ENCODE measurements at regions not wholly inside any gene's neighbourhood (a gene's known extent, or its start where the extent isn't known, plus 50 kb on each side); places are given as distances from the start of the nearest gene placed in this dataset.

DNA sequence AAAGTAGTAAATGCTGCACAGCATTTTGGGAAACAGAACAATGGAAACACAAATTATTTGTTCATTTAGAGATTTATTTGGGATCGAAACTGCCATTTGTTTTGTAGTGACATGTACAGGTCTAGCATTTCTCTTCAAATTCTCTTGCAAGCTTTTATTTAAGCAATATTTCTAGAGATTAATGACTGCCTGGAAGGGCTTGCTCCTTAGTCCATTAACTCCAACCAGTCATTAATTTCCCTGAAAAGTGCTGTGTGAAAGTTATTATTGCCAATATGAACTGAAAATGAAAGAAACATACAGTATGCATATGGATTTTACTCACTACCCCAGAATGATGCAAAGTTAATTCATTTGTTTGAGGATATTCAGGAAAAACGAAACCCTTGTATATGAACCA is 1349.6 kb upstream of the FLRT2 start:
- DNase-seq: no peak

GRCh38 chr14:84181072-84181471 is 1348.9 kb upstream of the FLRT2 start:
- DNase-seq: no peak

DNA sequence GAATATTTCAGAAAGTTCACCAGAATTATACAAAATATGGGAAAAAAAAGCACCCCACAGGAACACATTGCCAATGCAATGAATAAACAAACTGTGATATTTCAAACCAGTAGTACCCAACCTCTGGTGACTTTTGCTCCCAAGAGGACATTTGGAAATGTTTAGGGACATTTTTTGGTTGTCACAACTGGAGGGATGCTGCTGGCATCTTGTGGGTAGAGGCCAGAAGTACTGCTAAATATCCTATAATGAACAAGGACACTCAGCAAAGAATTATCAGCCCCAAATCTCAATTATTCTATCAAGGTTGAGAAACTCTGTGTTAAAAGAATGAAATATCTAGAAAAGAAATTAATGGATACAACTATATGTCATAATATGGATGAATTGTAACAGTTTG is 1334.4 kb upstream of the FLRT2 start:
- DNase-seq: no peak

GRCh38 chr14:84197704-84198103 is 1332.2 kb upstream of the FLRT2 start:
- DNase-seq: no peak

GRCh38 chr14:84202486-84202885 is 1327.5 kb upstream of the FLRT2 start:
- no peak for DNase-seq

DNA sequence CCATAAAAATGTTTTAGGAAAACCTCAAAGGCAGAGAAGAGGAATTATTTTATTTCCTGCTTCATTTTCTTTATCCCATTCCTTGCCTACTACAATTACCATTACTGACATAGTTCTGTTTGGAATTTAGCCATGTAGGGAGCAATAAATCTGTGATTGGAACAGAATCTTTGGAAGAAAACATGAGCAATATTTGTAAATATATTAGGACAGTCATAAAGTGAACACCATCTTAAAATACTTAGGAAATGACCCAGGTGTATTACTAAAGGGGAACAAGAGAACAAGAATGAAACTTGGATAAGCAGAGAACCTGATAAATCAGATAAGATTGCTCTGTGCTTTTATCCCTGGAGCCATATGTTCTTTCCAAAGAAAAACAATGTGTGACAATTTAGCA is 1326.0 kb upstream of the FLRT2 start:
- DNase-seq: no peak

GRCh38 chr14:84208451-84208850 is 1321.5 kb upstream of the FLRT2 start:
- DNase-seq: no peak

DNA sequence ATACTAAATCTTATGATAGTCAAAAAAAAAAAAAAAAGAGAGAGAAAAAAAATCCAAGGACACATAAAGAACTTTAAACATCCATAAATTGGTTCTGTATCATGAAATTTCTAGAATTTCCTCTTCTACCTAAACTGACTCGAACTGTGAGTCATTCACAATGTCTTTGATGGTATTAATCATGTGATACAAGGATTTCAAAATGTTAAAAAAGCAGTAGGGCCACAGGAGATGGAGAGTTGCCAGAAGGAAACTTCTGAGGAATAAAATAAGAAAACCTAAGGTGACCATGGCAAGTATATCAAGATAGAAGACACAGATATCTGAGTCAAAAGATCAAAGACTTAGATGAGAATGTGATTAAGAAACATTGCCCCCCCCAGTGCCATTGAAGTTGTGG is 1320.9 kb upstream of the FLRT2 start:
- no peak for DNase-seq

DNA sequence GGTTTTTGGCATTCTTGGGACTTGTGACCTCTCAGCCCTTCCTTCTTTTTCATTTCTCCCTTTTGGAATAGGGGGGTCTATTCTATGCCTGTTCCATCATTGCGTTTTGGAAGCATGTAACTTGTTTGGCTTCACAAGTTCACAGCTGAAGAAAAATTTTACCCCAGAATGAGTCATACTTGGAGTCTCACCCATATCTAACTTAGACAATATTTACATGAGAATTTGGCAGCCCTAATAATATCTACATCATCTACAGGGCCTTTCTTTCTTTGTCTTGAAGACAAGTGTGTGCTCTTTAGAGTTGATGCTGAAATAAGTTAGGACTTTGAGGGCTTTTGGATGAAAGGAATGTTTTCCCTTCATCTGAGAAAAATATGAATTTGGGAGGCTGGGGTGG is 1312.9 kb upstream of the FLRT2 start:
- no peak for DNase-seq

DNA sequence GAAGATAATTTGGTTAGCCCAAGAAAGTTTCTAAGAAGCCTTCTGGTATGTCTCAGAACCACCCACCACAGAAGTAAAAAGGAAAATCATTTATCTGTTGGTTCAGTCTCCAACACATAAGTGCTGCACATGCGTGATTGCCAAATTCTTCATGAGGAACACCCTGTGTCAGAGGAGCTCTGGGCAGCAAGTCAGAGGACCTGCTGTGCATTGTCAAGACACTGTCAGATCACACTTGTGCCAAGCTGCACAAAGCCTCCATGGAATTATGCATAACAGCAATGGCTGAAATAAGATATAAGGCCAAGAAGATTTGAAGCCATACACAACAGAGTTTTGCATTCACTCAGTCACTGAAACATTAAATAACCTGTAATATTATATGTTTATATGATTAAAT is 1304.7 kb upstream of the FLRT2 start:
- DNase-seq: no peak

- no peak for DNase-seq
These were observed 1301.2 kb upstream of the FLRT2 start for GRCh38 chr14:84228702-84229101.

GRCh38 chr14:84234281-84234680 is 1295.7 kb upstream of the FLRT2 start:
- no peak for DNase-seq

GRCh38 chr14:84236290-84236689 is 1293.7 kb upstream of the FLRT2 start:
- no peak for DNase-seq

DNA sequence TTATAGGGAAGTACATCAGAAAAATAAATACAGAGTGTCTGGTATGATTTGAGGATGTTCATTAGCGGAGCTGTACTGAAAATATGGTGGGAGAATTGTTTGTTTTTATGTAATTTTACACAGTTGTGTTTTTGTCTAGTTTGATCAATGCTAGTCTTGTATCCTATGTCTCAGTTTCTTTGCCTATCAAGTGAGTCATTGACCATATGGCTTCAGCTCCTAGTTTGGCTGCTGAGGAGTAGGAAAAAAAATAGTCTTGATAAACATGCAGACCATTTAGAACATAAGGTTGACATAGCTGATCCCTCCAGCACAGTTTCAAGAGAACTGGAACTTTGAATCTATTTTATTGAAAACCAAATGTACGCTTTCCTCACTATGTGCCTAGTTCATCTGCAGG is 1292.1 kb upstream of the FLRT2 start:
- DNase-seq: no peak

DNA sequence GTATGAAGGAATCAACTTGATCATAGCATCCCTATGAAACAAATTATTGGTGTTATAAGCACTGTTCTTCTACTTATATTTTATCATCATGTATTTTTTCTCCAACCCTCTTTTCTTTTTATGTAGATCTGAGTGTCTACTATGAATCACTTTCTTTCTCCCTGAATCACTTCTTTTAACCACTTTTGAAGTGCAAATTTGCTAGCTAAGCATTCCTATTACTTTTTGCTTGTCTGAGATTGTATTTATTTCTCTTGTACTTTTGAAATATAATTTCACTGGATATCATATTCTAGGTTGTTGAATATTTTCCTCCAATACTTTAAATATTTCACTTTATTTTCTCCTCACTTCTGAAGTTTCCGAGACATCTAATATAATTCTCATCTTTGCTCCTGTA is 1282.3 kb upstream of the FLRT2 start:
- no peak for DNase-seq

GRCh38 chr14:84250893-84251292 is 1279.1 kb upstream of the FLRT2 start:
- DNase-seq: no peak

DNA sequence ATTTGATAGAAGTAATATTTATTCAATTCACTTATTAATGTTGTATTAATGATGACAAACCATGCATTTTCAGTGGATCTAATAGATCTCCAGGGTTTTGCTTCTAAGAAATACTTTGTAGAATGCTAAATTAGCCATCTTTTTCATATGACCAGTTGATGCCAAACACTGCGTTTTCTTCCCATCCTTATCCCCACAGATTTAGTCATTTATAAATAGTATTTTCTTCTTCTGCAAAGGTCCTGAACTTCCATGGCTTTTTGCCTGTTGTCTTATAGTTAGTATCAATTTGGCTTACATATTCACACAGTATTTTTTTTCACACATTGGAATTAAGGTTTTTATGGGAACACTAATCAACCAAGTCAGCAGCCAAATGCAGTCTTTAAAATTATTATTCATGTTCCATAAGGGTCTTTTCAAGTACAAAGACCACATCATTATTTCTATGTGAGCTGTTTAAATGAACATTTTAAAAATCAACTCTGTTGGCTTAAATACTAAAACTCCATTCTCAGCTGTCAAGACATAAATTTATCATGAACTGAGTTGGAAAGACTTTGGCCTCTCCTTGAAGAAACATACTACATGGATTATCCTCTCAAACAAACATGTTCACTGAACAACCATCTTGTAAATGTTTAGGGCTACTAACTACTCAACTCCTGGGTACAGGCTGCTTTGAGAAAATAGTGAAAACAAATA is 1278.4 kb upstream of the FLRT2 start:
- DNase-seq: no peak

DNA sequence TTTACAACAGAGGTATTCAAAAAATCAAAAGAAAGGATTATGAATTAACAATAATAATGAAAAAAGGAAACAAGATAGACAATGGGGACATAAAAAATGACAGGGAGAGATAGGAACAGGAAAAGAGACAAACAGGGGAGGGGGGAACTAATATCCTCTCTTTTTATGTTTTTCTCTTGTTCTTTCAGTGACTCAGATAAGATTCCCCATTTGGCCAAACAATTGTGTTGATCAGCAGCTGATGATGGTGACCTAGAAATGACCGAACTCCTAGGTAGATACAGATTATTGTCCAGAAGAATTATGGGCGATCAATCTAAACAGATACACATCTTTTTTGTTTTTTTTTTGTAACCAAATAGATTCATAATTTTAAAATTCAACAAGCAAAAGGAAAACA is 1277.2 kb upstream of the FLRT2 start:
- no peak for DNase-seq

- DNase-seq: no peak
These were observed 1276.6 kb upstream of the FLRT2 start for GRCh38 chr14:84253326-84253725.

DNA sequence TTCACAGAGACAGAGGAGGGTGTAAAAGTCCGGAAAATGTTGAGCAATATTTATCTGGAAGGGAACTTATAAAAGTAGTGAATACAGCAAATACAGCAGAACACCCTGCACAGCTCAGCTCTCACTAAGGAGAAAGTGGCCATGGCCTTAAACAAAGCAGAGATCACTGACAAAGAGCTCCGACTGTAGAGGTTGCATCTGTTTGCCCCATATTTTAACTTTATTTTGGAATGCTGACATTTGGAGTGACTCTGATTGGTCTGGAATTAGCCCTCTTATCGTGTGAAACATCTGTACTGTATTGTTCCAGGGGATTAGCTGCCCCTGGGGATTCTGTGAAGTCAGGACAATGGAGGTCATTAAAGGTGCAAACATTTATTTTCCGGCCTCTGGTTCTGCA is 1275.7 kb upstream of the FLRT2 start:
- DNase-seq: no peak

GRCh38 chr14:84262932-84263331 is 1267.0 kb upstream of the FLRT2 start:
- no peak for DNase-seq

GRCh38 chr14:84272290-84272721 is 1257.6 kb upstream of the FLRT2 start:
- no peak for DNase-seq

DNA sequence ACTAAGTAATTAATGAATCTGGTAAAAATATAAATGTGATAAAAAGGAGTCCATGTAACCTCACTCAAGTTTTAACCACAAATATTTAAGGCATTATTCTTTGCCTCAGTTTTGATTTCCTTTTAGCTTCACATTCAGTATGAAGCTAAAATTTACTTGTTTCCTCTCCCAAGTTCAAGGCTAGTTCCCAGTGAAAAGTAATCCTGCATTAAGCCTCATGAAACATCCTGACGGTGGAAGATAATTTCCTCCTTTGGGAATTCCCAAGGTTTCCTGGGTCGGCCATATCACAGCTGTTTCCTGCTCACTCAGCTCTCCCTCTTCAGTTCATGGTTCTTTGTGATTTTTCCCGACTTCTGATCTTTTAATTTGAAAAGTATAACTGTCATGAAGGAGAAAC is 1256.8 kb upstream of the FLRT2 start:
- no peak for DNase-seq

DNA sequence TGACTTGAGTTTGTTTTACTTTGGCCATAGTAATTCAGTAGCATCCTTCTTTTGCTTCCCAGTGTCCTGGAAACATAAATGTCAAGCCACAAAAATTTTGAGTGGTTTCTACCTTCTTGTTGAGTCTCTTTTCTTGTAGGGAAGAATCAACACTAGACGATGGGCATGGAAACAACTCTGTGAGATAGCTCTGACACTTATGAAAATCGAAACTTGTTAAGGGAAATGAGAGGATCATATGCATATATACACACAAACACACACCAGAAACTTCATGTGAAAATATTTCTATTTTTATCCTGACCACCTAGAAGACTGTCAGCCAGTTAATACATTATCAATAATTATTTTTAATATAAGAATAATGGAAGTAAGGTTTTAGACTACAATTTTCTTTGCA is 1247.3 kb upstream of the FLRT2 start:
- no peak for DNase-seq

DNA sequence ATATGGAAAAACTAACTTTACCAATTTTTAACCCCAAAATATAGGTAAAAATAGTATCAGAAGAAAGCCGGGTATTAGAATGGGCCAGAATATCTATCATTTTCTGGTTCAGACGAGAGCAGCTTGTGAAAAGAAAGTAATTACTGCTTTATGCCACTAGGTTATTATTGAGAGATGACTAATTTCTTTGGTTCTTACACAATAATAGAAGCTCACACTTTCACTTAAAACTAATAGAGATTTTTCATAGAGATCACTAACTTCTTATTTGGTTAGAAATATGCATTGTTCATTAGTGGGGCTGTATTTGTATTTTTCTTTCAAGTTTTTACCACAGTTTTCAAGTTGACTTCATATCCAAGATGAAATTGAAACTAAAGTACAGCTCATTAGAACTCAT is 1241.2 kb upstream of the FLRT2 start:
- no peak for DNase-seq
